ENCODE measurements at regions not wholly inside any gene's neighbourhood (a gene's known extent, or its start where the extent isn't known, plus 50 kb on each side); places are given as distances from the start of the nearest gene placed in this dataset.
"Not testable (repeated sequence)": the region's sequence is repeated elsewhere in the genome, so short reads cannot be mapped to it uniquely, and the experiment has no call there.

DNA sequence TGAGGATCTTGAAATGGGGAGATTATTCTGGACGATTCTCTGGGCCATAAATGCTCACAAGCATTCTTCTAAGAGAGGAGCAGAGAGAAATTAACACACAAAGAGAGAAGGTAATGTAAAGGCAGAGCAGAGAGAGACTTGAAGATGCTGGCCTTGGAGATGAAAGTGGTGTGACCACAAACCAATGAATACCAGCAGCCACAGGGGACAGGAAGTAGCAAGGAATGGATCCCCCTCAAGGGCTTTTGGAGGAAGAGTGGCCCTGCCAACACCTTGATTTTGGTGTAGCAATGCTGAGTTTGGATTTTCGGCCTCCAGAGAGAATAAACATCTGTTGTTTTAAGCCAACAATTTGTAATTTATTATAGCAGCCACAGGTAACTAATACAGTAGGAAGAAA is 1155.6 kb downstream of the TYW1 start:
- DNase-seq (ENCODE audit: insufficient read length, low spot score): no peak
- FAIRE-seq: no peak

GRCh38 chr7:68155676-68156075 is 1159.0 kb downstream of the TYW1 start:
- no peak for FAIRE-seq
- DNase-seq (ENCODE audit: insufficient read length, low spot score): no peak
- no peak for TF ChIP-seq POLR2A (IDR thresholded peaks at IDR 0.05; ENCODE audit: low read depth, low read length)

More for the DNA sequence above, 1155.6 kb downstream of the TYW1 start:
- TF ChIP-seq POLR2A (IDR thresholded peaks at IDR 0.05; ENCODE audit: low read depth, low read length): no peak

DNA sequence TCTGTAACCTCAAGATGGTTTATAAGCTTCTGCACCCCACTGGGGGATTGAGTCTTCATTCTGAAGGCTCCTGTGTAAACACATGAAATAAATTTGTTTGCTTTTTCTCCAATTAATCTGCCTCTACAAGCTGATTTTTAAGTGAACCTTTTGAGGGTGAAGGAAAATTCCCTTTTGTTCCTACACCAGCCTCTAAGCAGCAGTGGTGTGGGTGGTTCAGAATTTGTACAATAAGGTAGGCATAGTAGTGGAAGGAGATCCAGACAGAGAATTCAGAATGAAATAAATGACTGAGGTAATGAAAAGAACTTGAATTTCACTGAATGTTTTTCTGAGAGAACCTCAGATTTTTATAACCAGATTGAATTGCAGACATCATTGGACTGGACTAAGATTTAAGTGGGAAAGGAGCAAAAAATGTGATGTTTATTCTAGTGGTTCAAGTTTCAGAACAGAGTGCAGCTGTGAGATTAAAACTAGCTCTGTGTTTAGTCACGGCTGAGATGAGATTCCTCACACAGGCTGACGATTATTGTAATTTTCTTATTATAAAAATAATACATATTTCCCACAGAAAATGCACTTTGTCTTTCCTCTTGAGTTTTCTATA is 1162.2 kb downstream of the TYW1 start:
- DNase-seq (ENCODE audit: insufficient read length, low spot score): no peak
- FAIRE-seq: no peak
- no peak for TF ChIP-seq POLR2A (IDR thresholded peaks at IDR 0.05; ENCODE audit: low read depth, low read length)

GRCh38 chr7:68162712-68163111 is 1166.1 kb downstream of the TYW1 start:
- no peak for TF ChIP-seq POLR2A (IDR thresholded peaks at IDR 0.05; ENCODE audit: low read depth, low read length)
- FAIRE-seq (no peak), DNase-seq (ENCODE audit: insufficient read length, low spot score) (no peak)

DNA sequence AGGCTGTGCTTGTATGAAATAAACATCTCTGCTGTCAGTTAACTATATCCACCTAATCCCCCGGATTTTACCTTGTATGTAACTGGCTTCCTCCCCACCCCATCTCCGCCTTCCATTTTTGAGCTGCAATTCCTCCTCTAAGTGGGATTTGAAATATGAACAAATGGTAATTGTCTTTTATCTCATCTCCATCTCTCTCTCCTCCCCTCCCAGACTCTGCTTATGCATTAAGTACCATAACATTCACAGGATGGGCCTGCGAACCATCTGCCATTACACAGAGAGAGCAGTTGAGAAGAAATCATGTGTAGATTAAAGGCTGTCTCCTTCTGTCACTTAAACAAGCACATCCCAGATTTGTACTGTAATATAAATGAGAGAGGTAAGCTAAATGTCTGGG is 1169.9 kb downstream of the TYW1 start:
- TF ChIP-seq POLR2A (IDR thresholded peaks at IDR 0.05; ENCODE audit: low read depth, low read length): no peak
- no peak for FAIRE-seq
- DNase-seq (ENCODE audit: insufficient read length, low spot score): no peak

- DNase-seq (ENCODE audit: insufficient read length, low spot score): no peak
- no peak for TF ChIP-seq POLR2A (IDR thresholded peaks at IDR 0.05; ENCODE audit: low read depth, low read length)
- no peak for FAIRE-seq
These were observed 1176.9 kb downstream of the TYW1 start for GRCh38 chr7:68173513-68173912.

- no peak for TF ChIP-seq POLR2A (IDR thresholded peaks at IDR 0.05; ENCODE audit: low read depth, low read length)
- no peak for FAIRE-seq
- peak; percentile 73 for DNase-seq (ENCODE audit: insufficient read length, low spot score)
These were observed 1180.3 kb downstream of the TYW1 start for GRCh38 chr7:68176974-68177373.

GRCh38 chr7:68180761-68181160 is 1184.1 kb downstream of the TYW1 start:
- FAIRE-seq (no peak), DNase-seq (ENCODE audit: insufficient read length, low spot score) (no peak)
- no peak for TF ChIP-seq POLR2A (IDR thresholded peaks at IDR 0.05; ENCODE audit: low read depth, low read length)

DNA sequence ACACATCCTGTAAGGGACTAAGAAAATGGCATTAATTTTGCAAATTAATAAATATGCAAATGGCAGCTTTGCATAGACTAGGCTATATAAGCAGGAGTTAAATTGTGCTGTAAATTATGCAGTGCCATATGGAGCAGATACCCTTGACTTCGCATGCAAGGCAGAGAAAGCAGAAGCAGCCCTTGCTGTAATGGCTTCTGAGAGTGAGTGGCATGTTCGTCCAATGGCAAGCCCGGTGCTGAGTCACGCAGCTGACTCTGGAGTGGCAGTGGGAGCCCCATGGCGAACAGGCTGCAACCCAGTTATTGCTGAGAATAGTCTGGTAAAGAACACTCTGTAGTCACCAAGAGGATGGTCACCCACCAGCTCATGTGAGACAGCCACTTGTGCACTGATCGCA is 1186.5 kb downstream of the TYW1 start:
- no peak for TF ChIP-seq POLR2A (IDR thresholded peaks at IDR 0.05; ENCODE audit: low read depth, low read length)
- no peak for FAIRE-seq
- no peak for DNase-seq (ENCODE audit: insufficient read length, low spot score)

DNA sequence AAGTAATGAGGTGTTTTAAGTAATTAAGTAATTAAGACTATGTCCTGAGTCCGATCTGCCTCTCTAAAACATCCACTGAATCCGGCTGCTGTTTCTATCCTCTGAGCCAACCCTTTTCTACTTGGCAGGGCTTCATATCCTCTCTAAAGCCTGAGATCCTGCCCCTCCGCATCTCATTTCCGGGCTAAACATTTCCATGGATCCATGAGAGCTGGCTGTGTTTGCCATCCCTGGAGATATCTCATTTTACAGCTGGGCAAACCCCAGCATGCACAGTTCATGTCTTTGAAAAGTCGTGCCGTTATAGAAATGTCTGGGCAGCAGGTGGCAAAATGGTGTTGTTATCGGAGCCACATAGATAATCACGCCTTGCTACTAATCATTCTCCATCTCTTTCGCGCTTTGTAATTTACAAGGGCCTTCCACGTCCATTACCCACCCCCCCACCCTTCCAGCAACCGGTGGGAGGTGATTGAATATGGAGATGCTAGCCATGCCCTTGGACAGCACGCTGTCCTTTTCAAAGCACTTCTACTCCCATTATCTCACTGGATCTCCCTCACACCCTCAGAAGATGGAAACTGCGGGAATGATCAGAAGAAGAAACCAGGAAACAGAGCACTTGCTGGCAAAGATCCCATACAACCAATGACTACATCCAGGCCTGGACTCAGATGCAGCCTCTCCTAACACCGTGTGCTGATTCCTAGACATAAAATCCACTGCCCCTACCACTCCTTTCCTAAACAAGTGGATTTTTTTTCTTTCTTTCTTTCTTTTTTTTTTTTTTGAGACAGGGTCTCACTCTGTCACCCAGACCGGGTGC is 1189.2 kb downstream of the TYW1 start:
- no peak for TF ChIP-seq POLR2A (IDR thresholded peaks at IDR 0.05; ENCODE audit: low read depth, low read length)
- FAIRE-seq (no peak), DNase-seq (ENCODE audit: insufficient read length, low spot score) (no peak)

- FAIRE-seq (no peak), DNase-seq (ENCODE audit: insufficient read length, low spot score) (no peak)
- TF ChIP-seq POLR2A (IDR thresholded peaks at IDR 0.05; ENCODE audit: low read depth, low read length): no peak
These were observed 1190.9 kb downstream of the TYW1 start for GRCh38 chr7:68187532-68187931.

GRCh38 chr7:68192941-68193340 is 1196.3 kb downstream of the TYW1 start:
- no peak for TF ChIP-seq POLR2A (IDR thresholded peaks at IDR 0.05; ENCODE audit: low read depth, low read length)
- no peak for DNase-seq (ENCODE audit: insufficient read length, low spot score)
- FAIRE-seq: no peak

GRCh38 chr7:68195642-68196041 is 1199.0 kb downstream of the TYW1 start:
- DNase-seq (ENCODE audit: insufficient read length, low spot score); FAIRE-seq: not testable (repeated sequence)

- no peak for TF ChIP-seq POLR2A (IDR thresholded peaks at IDR 0.05; ENCODE audit: low read depth, low read length)
- DNase-seq (ENCODE audit: insufficient read length, low spot score): peak; percentile 27
- FAIRE-seq: no peak
These were observed 1203.5 kb downstream of the TYW1 start for GRCh38 chr7:68200051-68200670.

DNA sequence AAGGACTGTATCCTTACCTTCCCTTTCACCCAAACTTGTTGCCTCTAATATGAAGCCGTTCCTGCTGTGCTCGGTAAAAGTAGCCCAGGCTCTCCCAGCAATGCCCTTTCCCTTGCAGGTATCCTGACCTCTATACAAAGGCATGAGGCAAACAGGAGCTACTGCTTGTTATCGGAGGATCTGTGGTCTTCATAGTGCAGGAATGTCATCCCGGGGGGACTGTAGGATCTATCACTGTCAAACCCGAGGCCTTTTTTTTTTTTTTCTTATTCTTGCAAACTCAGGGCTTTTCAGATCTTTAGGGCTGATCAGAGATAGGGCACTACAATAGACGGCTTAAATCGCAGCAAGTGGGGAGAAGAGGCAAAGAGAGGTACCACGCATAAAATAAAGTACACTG is 1206.6 kb downstream of the TYW1 start:
- DNase-seq (ENCODE audit: insufficient read length, low spot score): no peak
- TF ChIP-seq POLR2A (IDR thresholded peaks at IDR 0.05; ENCODE audit: low read depth, low read length): no peak
- no peak for FAIRE-seq

Data from H54 (cell line).